ENCODE measurements at regions not wholly inside any gene's neighbourhood (a gene's known extent, or its start where the extent isn't known, plus 50 kb on each side); places are given as distances from the start of the nearest gene placed in this dataset.

GRCh38 chr5:33343676-33344327 lies 97.0 kb upstream of the TARS1 start:
- TF ChIP-seq, protein P1, sequence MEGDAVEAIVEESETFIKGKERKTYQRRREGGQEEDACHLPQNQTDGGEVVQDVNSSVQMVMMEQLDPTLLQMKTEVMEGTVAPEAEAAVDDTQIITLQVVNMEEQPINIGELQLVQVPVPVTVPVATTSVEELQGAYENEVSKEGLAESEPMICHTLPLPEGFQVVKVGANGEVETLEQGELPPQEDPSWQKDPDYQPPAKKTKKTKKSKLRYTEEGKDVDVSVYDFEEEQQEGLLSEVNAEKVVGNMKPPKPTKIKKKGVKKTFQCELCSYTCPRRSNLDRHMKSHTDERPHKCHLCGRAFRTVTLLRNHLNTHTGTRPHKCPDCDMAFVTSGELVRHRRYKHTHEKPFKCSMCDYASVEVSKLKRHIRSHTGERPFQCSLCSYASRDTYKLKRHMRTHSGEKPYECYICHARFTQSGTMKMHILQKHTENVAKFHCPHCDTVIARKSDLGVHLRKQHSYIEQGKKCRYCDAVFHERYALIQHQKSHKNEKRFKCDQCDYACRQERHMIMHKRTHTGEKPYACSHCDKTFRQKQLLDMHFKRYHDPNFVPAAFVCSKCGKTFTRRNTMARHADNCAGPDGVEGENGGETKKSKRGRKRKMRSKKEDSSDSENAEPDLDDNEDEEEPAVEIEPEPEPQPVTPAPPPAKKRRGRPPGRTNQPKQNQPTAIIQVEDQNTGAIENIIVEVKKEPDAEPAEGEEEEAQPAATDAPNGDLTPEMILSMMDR (IDR thresholded peaks at IDR 0.05), result no peak
- TF ChIP-seq POLR2AphosphoS5 (IDR thresholded peaks at IDR 0.05) (no peak), POLR2A (IDR thresholded peaks at IDR 0.05) (no peak)

All from stomach (tissue), 4 donors.